Stimulated activated CD8-positive, alpha-beta memory T cell treated with anti-CD3 and anti-CD28 coated beads, Interleukin-4, amount 100 ng/mL, for 24 hours (primary cell): ENCODE measurements at regions not wholly inside any gene's neighbourhood (a gene's known extent, or its start where the extent isn't known, plus 50 kb on each side); places are given as distances from the start of the nearest gene placed in this dataset.

Experiments used
- DNase-seq: peaks from one replicate; pipeline ENCODE4 v3.0.0-alpha.2; 2020; ENCODE audit warnings: low read depth

- DNase-seq: no peak
These were observed 471.4 kb downstream of the LIG4 start for GRCh38 chr13:107743983-107744382.

GRCh38 chr13:107743526-107743925 is 471.8 kb downstream of the LIG4 start:
- DNase-seq: no peak

- no peak for DNase-seq
These were observed 472.2 kb downstream of the LIG4 start for GRCh38 chr13:107743100-107743499.

- no peak for DNase-seq
These were observed 472.8 kb downstream of the LIG4 start for GRCh38 chr13:107742544-107742943.

- DNase-seq: no peak
These were observed 477.3 kb downstream of the LIG4 start for GRCh38 chr13:107738004-107738403.

GRCh38 chr13:107736731-107737130 is 478.6 kb downstream of the LIG4 start:
- DNase-seq: no peak

- no peak for DNase-seq
These were observed 479.2 kb downstream of the LIG4 start for GRCh38 chr13:107736170-107736569.

- DNase-seq: no peak
These were observed 480.3 kb downstream of the LIG4 start for GRCh38 chr13:107734891-107735625.

- no peak for DNase-seq
These were observed 482.1 kb downstream of the LIG4 start for GRCh38 chr13:107733276-107733675.

GRCh38 chr13:107730813-107731212 is 484.5 kb downstream of the LIG4 start:
- no peak for DNase-seq

- DNase-seq: no peak
These were observed 494.0 kb downstream of the LIG4 start for GRCh38 chr13:107721125-107721869.

- no peak for DNase-seq
These were observed 498.6 kb downstream of the LIG4 start for GRCh38 chr13:107716741-107717140.

GRCh38 chr13:107716241-107716640 is 499.1 kb downstream of the LIG4 start:
- DNase-seq: no peak

GRCh38 chr13:107715496-107715895 is 499.8 kb downstream of the LIG4 start:
- no peak for DNase-seq

- DNase-seq: no peak
These were observed 502.0 kb downstream of the LIG4 start for GRCh38 chr13:107713314-107713713.

- no peak for DNase-seq
These were observed 503.0 kb downstream of the LIG4 start for GRCh38 chr13:107712145-107712860.

- DNase-seq: no peak
These were observed 525.2 kb downstream of the LIG4 start for GRCh38 chr13:107690181-107690580.

- no peak for DNase-seq
These were observed 529.5 kb downstream of the LIG4 start for GRCh38 chr13:107685876-107686275.

GRCh38 chr13:107681600-107681999 is 533.7 kb downstream of the LIG4 start:
- no peak for DNase-seq

GRCh38 chr13:107680115-107680514 is 535.2 kb downstream of the LIG4 start:
- DNase-seq: no peak

GRCh38 chr13:107678075-107678689 is 537.2 kb downstream of the LIG4 start:
- no peak for DNase-seq

- no peak for DNase-seq
These were observed 539.3 kb downstream of the LIG4 start for GRCh38 chr13:107675847-107676550.
